Esophagus (tissue), 2 donors: ENCODE measurements at regions not wholly inside any gene's neighbourhood (a gene's known extent, or its start where the extent isn't known, plus 50 kb on each side); places are given as distances from the start of the nearest gene placed in this dataset.

Experiments used
- H3K27ac ChIP-seq, 2 donors: one replicate each; pipeline ENCODE4 v1.5.1; 2013; ENCODE audit warnings: low read depth in 2 of 2, mild to moderate bottlenecking in 2 of 2, inconsistent platforms in 1 of 2, low read length in 1 of 2, moderate library complexity in 1 of 2
- H3K27me3 ChIP-seq, 2 donors: one replicate each; pipeline ENCODE4 v1.6.1; 2013; ENCODE audit warnings: low read length in 2 of 2, control low read depth in 1 of 2, mild to moderate bottlenecking in 1 of 2; ENCODE audit not compliant: insufficient read depth in 2 of 2, control insufficient read depth in 1 of 2
- H3K36me3 ChIP-seq, 2 donors: one replicate each; pipeline ENCODE4 v1.6.1; 2013; ENCODE audit warnings: low read length in 1 of 2; ENCODE audit not compliant: control insufficient read depth in 2 of 2, insufficient read depth in 2 of 2
- H3K4me1 ChIP-seq, 2 donors: one replicate each; pipeline ENCODE4 v1.6.1; 2013; ENCODE audit warnings: low read length in 1 of 2; ENCODE audit not compliant: control insufficient read depth in 2 of 2, insufficient read depth in 2 of 2
- H3K4me3 ChIP-seq, 2 donors: one replicate each; pipeline ENCODE4 v1.5.1; 2013; ENCODE audit warnings: low read length in 2 of 2, mild to moderate bottlenecking in 2 of 2, low read depth in 1 of 2, moderate library complexity in 1 of 2
- H3K9me3 ChIP-seq, 2 donors: one replicate each; pipeline ENCODE4 v1.6.1; 2013; ENCODE audit warnings: mild to moderate bottlenecking in 2 of 2, low read depth in 1 of 2, low read length in 1 of 2, moderate library complexity in 1 of 2; ENCODE audit not compliant: control insufficient read depth in 2 of 2, insufficient read depth in 1 of 2
- WGBS, 2 donors: extraction: QIAGEN DNeasy Blood & Tissue Kit; methylation state at CpG; one replicate each; pipeline ENCODE4 v1.1.7; 2013; 5-methylcytosine and 5-hydroxymethylcytosine counted together
- donor health status: healthy with polysubstance abuse.
- donor health status: Bipolar disorder and iron deficiency.

DNA sequence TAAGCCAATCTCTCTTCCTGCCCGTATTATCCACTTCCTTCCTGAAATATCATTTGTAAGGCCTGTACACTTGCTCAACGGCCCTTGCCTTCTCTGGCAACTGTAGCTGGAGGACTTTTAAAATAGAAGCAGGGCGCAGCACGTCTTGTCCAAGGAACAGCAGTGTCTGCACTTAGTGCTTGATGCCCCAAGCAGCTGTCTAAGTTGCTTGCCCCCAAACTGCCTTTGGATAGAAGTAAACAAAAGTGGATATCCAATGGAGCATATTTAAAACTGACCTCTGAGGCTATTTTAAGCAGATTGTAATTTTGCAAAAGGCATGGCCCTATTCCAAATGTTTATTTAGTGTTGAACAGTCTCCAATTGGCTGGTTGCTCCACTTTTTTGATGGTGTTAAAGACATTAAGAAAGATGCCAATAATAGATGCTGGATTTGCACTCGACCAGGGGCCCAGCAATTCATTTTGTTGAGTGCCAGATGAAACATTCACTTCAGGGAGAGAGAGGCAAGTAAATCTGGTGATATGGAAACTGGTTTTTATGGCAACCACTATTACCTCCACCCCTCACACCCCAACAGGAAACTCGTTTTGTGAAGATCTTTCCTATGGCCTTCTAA is 526.8 kb upstream of the TBL1XR1 start:
- peak overlapping the region in 1 of 2 donors; percentile 42 for H3K27ac ChIP-seq
- H3K4me1 ChIP-seq: peaks cover 0 to 2% of the 10 kb centered on the region in 2 donors
- no peaks in the 10 kb centered on the region for H3K9me3 ChIP-seq
- no peak overlapping the region for H3K4me3 ChIP-seq
- WGBS, 2 donors: 13 to 24% methylated on average over 6 of the region's 6 CpGs
- no peaks in the 10 kb centered on the region for H3K36me3 ChIP-seq
- no peaks in the 10 kb centered on the region for H3K27me3 ChIP-seq

DNA sequence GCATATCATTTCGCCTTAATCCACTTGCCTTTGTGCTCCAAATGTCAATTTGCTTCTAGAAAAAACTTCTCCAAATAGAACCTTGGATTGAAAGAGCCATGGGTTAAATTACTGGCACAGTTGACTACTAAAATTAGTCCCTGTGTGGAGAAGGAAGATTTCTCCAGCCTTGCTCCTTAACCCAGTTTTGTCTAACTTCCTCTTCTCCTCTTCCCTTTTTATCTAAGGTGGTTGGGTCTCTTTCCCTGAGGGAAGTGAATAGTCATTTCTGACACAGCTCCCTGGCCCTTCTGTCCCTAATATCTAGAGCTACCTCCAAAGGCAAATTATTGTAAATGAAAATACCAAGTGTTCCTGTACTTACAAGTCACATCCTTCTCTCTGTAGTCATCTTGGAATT is 527.9 kb upstream of the TBL1XR1 start:
- peaks cover 0 to 2% of the 10 kb centered on the region in 2 donors for H3K4me1 ChIP-seq
- H3K27ac ChIP-seq: no peak overlapping the region
- 87 to 88% methylated on average over 1 of the region's 1 CpG for WGBS, 2 donors
- no peak overlapping the region for H3K4me3 ChIP-seq
- H3K9me3 ChIP-seq: no peaks in the 10 kb centered on the region
- no peaks in the 10 kb centered on the region for H3K27me3 ChIP-seq
- H3K36me3 ChIP-seq: no peaks in the 10 kb centered on the region

DNA sequence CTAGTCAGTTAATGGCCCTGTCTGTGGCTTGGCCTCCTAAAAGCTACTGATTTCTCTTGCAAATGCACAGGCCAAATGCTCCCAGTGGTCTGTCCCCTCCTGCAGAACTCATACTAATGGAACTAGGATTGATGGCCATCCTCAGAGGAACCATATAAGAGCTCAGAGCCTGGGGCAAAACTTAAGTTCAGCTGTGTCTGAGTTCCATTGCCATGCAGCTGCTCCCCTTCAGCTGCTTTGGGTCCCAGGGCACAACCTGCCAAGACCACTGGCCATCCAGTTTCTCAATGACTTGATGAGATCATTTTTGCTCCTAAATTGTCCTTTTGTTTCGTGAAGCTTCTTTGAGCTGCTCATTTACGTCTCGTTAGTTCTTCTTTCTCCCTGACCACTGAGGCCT is 529.5 kb upstream of the TBL1XR1 start:
- H3K4me1 ChIP-seq: peaks cover 0 to 2% of the 10 kb centered on the region in 2 donors
- WGBS, 2 donors: 93 to 99% methylated on average over 3 of the region's 3 CpGs
- H3K9me3 ChIP-seq: no peaks in the 10 kb centered on the region
- no peak overlapping the region for H3K27ac ChIP-seq
- no peak overlapping the region for H3K4me3 ChIP-seq
- H3K36me3 ChIP-seq: no peaks in the 10 kb centered on the region
- no peaks in the 10 kb centered on the region for H3K27me3 ChIP-seq

DNA sequence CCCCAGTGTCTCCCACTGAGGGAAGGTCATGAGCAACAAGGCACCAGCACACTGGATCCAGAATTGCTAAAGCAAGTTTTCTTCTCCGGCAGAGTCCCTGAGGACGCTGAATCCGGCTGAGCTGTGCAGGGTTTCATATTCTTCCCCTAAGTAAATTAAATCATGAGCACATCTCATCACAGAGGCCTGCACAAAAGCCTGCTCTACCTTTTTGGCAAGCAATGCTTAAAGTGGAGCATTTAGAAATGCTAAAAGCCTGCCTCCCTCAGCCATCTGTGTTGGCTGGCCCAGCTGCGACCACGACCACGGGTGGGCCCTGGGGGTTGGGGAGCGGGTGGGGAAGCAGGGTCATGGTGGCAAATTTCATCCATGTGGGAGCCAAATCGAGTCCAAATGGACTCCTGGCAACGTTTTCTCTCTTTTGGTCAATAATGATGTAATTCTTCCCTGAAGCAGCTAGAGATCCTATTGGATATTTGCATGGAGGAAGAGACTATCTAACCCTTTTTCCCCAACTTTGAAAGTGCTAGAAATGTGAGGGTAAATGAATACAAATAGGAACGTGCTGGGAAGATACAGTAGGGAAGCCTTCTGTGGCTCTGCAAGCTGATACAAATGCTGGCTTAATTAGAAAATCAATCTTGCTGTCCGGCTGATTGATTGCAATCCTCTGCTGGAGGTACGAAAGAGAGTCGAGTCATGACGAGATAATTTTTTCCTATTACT is 532.8 kb upstream of the TBL1XR1 start:
- H3K27me3 ChIP-seq: no peaks in the 10 kb centered on the region
- no peaks in the 10 kb centered on the region for H3K36me3 ChIP-seq
- no peaks in the 10 kb centered on the region for H3K4me1 ChIP-seq
- no peak overlapping the region for H3K27ac ChIP-seq
- H3K4me3 ChIP-seq: no peak overlapping the region
- 56 to 63% methylated on average over 14 of the region's 14 CpGs for WGBS, 2 donors
- H3K9me3 ChIP-seq: no peaks in the 10 kb centered on the region

DNA sequence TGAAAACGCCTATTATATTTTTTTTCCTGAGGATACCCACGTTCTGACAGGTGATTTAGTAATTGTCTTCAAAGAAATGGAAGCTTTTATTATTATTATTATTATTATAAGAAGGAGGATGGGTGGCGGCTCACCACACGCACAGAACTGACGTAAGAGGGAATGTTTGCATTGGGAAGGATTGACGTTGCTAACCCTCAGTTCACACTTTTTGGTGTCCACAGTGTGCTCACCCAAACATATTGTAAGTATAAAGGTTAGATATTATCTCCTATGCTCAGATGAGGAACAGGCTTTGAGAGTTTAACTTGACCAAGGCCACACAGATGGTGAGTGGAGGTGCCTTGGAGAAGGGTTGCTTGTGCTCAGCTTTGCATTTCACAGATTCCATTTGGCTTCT is 533.5 kb upstream of the TBL1XR1 start:
- H3K27me3 ChIP-seq: no peaks in the 10 kb centered on the region

DNA sequence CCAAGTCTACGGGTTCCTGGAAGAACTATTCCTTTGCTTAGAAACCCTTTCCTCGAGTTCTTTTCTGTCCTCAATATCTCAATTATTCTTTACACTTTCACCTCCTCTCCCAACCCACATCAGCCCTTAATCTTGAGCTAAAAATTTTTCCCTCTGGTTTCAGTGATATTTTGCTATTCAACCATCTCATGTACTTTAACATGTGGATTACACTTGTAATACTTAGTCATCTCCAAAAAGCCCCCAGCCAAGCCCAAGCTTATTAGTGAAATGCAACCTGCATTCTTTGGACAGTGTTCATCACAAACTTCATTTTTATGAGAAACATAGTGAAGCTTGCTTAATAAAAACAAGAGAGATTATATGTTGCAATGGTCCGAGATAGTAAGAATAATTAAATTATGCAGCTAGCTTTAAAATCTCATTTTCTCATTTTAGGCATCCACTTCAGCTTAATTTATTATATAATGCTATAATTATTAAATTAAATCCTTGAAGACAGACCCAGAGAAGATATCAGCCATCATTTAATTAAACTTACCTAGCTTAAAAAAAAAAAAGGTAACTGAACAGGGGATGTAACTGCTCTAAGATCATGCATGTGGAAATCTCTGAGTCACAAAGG is 534.5 kb upstream of the TBL1XR1 start:
- no peaks in the 10 kb centered on the region for H3K27me3 ChIP-seq
- H3K36me3 ChIP-seq: no peaks in the 10 kb centered on the region
- H3K27ac ChIP-seq: no peak overlapping the region
- no peaks in the 10 kb centered on the region for H3K4me1 ChIP-seq
- no peaks in the 10 kb centered on the region for H3K9me3 ChIP-seq
- WGBS, 2 donors: 86 to 92% methylated on average over 3 of the region's 3 CpGs
- no peak overlapping the region for H3K4me3 ChIP-seq

More for the DNA sequence above, 533.5 kb upstream of the TBL1XR1 start:
- H3K4me1 ChIP-seq: no peaks in the 10 kb centered on the region
- H3K27ac ChIP-seq: no peak overlapping the region
- H3K36me3 ChIP-seq: no peaks in the 10 kb centered on the region
- H3K9me3 ChIP-seq: no peaks in the 10 kb centered on the region
- WGBS, 2 donors: 82 to 89% methylated on average over 6 of the region's 6 CpGs
- H3K4me3 ChIP-seq: no peak overlapping the region

DNA sequence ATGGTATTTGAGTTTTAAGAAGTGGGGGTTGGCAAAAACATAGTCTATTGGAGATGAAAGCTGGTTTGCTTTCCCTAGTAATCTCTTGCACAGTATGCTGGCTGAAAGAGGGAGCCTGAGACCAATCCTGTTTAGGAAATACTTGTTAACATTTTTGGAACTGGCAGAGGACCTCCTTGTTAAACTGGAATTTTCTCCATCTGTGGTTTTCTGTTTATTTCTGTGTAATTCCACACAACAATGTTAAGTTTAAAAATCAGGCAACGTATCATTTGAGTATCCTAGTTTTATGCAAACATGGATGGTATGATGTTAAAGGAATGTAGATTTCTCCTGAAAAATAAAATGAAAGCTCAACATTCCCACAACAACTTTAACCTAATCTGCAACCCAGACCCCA is 536.0 kb upstream of the TBL1XR1 start:
- Histone ChIP-seq H3K27ac (no peak overlapping the region), H3K9me3 (no peaks in the 10 kb centered on the region), H3K27me3 (no peaks in the 10 kb centered on the region), H3K36me3 (no peaks in the 10 kb centered on the region), H3K4me1 (no peaks in the 10 kb centered on the region), H3K4me3 (no peak overlapping the region)
- WGBS, 2 donors: 79 to 83% methylated on average over 1 of the region's 1 CpG

DNA sequence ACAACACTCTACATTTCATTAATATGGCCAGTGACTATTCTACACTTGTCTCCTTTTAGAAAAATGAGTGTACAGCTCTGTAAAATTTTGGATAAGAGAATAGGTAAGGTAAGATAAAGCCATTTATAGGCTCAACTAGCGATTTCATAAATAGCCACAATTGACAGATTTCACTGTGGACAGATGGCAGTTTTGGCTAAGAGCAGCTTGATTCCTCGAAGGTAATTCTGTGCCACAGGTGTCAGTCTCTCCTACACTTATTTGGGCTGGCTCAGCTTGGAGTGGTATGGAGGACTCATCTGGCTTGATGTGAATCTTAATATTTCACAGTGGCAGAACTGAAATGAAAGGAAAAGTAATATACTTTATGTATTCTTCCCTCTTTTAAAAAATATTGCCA is 536.7 kb upstream of the TBL1XR1 start:
- no peaks in the 10 kb centered on the region for H3K27me3 ChIP-seq
- 95 to 98% methylated on average over 2 of the region's 2 CpGs for WGBS, 2 donors
- H3K27ac ChIP-seq: no peak overlapping the region
- no peaks in the 10 kb centered on the region for H3K4me1 ChIP-seq
- no peaks in the 10 kb centered on the region for H3K36me3 ChIP-seq
- no peak overlapping the region for H3K4me3 ChIP-seq
- no peaks in the 10 kb centered on the region for H3K9me3 ChIP-seq

DNA sequence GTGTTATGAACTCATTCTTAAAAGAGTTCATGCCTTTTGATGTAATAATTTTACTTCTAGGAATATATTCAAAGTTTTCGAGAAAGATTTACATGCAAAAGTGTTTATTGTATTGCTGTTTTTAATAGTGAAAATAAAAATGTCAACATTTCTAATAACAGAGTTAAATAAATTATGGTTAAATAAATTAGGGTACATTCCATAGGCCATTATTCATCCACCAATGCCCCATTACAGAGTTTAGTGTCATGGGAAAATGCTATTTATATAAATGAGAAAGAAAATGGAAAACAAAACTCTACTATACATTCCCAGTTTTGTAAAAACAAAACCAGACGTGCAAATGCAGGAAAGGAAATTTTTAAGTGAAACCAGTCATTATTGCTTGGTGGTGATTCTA is 538.1 kb upstream of the TBL1XR1 start:
- Histone ChIP-seq H3K4me1 (no peaks in the 10 kb centered on the region), H3K27me3 (no peaks in the 10 kb centered on the region), H3K36me3 (no peaks in the 10 kb centered on the region), H3K4me3 (no peak overlapping the region), H3K9me3 (no peaks in the 10 kb centered on the region), H3K27ac (no peak overlapping the region)
- 83 to 84% methylated on average over 2 of the region's 2 CpGs for WGBS, 2 donors
